ENCODE measurements at regions not wholly inside any gene's neighbourhood (a gene's known extent, or its start where the extent isn't known, plus 50 kb on each side); places are given as distances from the start of the nearest gene placed in this dataset.

- H3K9me3 ChIP-seq (ENCODE audit: insufficient read depth, low read length, severe bottlenecking) = no peaks in the 10 kb centered on the region
- ATAC-seq (ENCODE audit: insufficient read depth, low read depth) = no peak
- no peaks in the 10 kb centered on the region for H3K79me2 ChIP-seq (ENCODE audit: insufficient read depth, low read length)
- peaks cover 2% of the 10 kb centered on the region for H3K27me3 ChIP-seq (ENCODE audit: insufficient read depth, low read length, poor library complexity)
- H3K27ac ChIP-seq (ENCODE audit: low read length) = no peak overlapping the region
- no peaks in the 10 kb centered on the region for H3K4me1 ChIP-seq (ENCODE audit: insufficient read depth, low read length)
- no peak overlapping the region for H2AFZ ChIP-seq (ENCODE audit: low read depth, low read length)
- no peak overlapping the region for H3K4me3 ChIP-seq (ENCODE audit: low read depth in 1 of 2, low read length in 2 of 2)
- H4K20me1 ChIP-seq (ENCODE audit: insufficient read depth, low read length) = no peaks in the 10 kb centered on the region
- no peaks in the 10 kb centered on the region for H3K36me3 ChIP-seq (ENCODE audit: insufficient read depth, low read length)
- H3K4me2 ChIP-seq (ENCODE audit: insufficient read depth, low read length) = no peak overlapping the region
- no peak for DNase-seq
- no peak overlapping the region for H3K9ac ChIP-seq (ENCODE audit: low read depth, low read length)
- TF ChIP-seq, protein P1, sequence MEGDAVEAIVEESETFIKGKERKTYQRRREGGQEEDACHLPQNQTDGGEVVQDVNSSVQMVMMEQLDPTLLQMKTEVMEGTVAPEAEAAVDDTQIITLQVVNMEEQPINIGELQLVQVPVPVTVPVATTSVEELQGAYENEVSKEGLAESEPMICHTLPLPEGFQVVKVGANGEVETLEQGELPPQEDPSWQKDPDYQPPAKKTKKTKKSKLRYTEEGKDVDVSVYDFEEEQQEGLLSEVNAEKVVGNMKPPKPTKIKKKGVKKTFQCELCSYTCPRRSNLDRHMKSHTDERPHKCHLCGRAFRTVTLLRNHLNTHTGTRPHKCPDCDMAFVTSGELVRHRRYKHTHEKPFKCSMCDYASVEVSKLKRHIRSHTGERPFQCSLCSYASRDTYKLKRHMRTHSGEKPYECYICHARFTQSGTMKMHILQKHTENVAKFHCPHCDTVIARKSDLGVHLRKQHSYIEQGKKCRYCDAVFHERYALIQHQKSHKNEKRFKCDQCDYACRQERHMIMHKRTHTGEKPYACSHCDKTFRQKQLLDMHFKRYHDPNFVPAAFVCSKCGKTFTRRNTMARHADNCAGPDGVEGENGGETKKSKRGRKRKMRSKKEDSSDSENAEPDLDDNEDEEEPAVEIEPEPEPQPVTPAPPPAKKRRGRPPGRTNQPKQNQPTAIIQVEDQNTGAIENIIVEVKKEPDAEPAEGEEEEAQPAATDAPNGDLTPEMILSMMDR (IDR thresholded peaks at IDR 0.05; ENCODE audit: borderline replicate concordance, extremely low read depth, low read length, poor library complexity, severe bottlenecking) = no peak
- TF ChIP-seq EZH2 (IDR thresholded peaks at IDR 0.05; ENCODE audit: borderline replicate concordance, low read depth, low read length, severe bottlenecking) = no peak
Observed at GRCh38 chr12:94862421-94862820, 141.1 kb downstream of the NDUFA12 start.

DNA sequence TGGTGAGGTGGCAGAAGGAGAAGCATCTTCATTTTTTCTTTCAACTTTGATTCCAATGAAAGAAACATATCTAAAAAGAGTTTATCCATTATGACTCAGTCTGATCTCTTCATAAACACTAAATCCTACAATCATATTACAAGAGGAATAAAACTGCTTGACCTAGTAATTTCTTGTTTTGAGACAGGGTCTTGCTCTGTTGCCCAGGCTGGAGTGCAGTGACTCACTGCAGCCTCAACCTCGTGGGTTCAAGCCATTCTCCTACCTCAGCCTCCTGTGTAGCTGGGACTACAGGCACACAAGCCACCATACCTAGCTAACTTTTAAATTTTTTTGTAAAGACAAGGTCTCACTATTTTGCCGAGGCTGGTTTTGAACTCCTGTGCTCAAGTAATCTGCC lies 147.2 kb downstream of the NDUFA12 start:
- H3K4me2 ChIP-seq (ENCODE audit: insufficient read depth, low read length) = no peak overlapping the region
- no peaks in the 10 kb centered on the region for H3K36me3 ChIP-seq (ENCODE audit: insufficient read depth, low read length)
- peaks cover 2% of the 10 kb centered on the region for H3K27me3 ChIP-seq (ENCODE audit: insufficient read depth, low read length, poor library complexity)
- no peak overlapping the region for H2AFZ ChIP-seq (ENCODE audit: low read depth, low read length)
- H3K4me1 ChIP-seq (ENCODE audit: insufficient read depth, low read length) = no peaks in the 10 kb centered on the region
- no peak overlapping the region for H3K27ac ChIP-seq (ENCODE audit: low read length)
- ATAC-seq (ENCODE audit: insufficient read depth, low read depth) (no peak), DNase-seq (no peak)
- no peak overlapping the region for H3K9ac ChIP-seq (ENCODE audit: low read depth, low read length)
- TF ChIP-seq, protein P1 (IDR thresholded peaks at IDR 0.05; ENCODE audit: borderline replicate concordance, extremely low read depth, low read length, poor library complexity, severe bottlenecking) = no peak
- no peak for TF ChIP-seq EZH2 (IDR thresholded peaks at IDR 0.05; ENCODE audit: borderline replicate concordance, low read depth, low read length, severe bottlenecking)
- no peaks in the 10 kb centered on the region for H3K9me3 ChIP-seq (ENCODE audit: insufficient read depth, low read length, severe bottlenecking)
- no peak overlapping the region for H3K4me3 ChIP-seq (ENCODE audit: low read depth in 1 of 2, low read length in 2 of 2)
- no peaks in the 10 kb centered on the region for H3K79me2 ChIP-seq (ENCODE audit: insufficient read depth, low read length)
- H4K20me1 ChIP-seq (ENCODE audit: insufficient read depth, low read length) = no peaks in the 10 kb centered on the region

DNA sequence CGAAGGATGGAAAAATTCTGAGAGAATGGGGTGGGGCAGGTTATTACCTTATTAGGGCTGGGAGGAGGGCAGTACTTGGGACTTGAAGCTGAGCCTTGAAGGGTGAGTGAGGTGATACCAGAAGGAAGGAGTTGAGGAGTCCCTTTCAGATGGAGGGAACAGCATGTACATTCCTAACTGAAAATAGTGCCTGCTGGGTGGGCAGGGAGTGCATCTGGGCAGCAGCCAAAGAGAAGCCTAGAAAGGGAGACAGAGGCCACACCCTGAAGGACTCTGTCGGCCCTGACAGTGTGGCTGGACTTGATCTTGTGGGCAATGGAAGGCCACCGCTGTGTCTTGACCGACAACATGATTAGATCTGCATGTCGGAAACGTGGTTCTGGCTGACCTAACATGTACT lies 147.6 kb downstream of the NDUFA12 start:
- no peaks in the 10 kb centered on the region for H3K79me2 ChIP-seq (ENCODE audit: insufficient read depth, low read length)
- H3K4me2 ChIP-seq (ENCODE audit: insufficient read depth, low read length) = no peak overlapping the region
- no peaks in the 10 kb centered on the region for H3K9me3 ChIP-seq (ENCODE audit: insufficient read depth, low read length, severe bottlenecking)
- no peak overlapping the region for H3K27ac ChIP-seq (ENCODE audit: low read length)
- H3K27me3 ChIP-seq (ENCODE audit: insufficient read depth, low read length, poor library complexity) = peaks cover 2% of the 10 kb centered on the region
- no peak for TF ChIP-seq EZH2 (IDR thresholded peaks at IDR 0.05; ENCODE audit: borderline replicate concordance, low read depth, low read length, severe bottlenecking)
- TF ChIP-seq, protein P1 (IDR thresholded peaks at IDR 0.05; ENCODE audit: borderline replicate concordance, extremely low read depth, low read length, poor library complexity, severe bottlenecking) = no peak
- ATAC-seq (ENCODE audit: insufficient read depth, low read depth) (no peak), DNase-seq (no peak)
- H2AFZ ChIP-seq (ENCODE audit: low read depth, low read length) = no peak overlapping the region
- H3K4me1 ChIP-seq (ENCODE audit: insufficient read depth, low read length) = no peaks in the 10 kb centered on the region
- H3K9ac ChIP-seq (ENCODE audit: low read depth, low read length) = no peak overlapping the region
- no peak overlapping the region for H3K4me3 ChIP-seq (ENCODE audit: low read depth in 1 of 2, low read length in 2 of 2)
- no peaks in the 10 kb centered on the region for H4K20me1 ChIP-seq (ENCODE audit: insufficient read depth, low read length)
- H3K36me3 ChIP-seq (ENCODE audit: insufficient read depth, low read length) = no peaks in the 10 kb centered on the region
